Colonic mucosa (tissue), 4 donors: ENCODE measurements at regions not wholly inside any gene's neighbourhood (a gene's known extent, or its start where the extent isn't known, plus 50 kb on each side); places are given as distances from the start of the nearest gene placed in this dataset.

Source experiments
- DNase-seq: peaks from one replicate; pipeline ENCODE4 v3.0.0-alpha.2; 2020
- H3K27ac ChIP-seq: fragments of 200-600 bp; one replicate; pipeline ENCODE4 v1.8.0; 2021
- H3K27me3 ChIP-seq: fragments of 200-600 bp; one replicate; pipeline ENCODE4 v1.8.0; 2021
- H3K36me3 ChIP-seq: fragments of 200-600 bp; one replicate; pipeline ENCODE4 v1.8.0; 2021
- H3K4me1 ChIP-seq: fragments of 200-600 bp; one replicate; pipeline ENCODE4 v1.8.0; 2021; ENCODE audit warnings: mild to moderate bottlenecking
- H3K4me3 ChIP-seq: fragments of 200-600 bp; one replicate; pipeline ENCODE4 v1.8.0; 2021
- H3K9ac ChIP-seq, 2 donors: one replicate each; pipeline ENCODE4 v1.7.0; 2013; ENCODE audit warnings: control low read depth in 2 of 2, low read depth in 2 of 2, low read length in 2 of 2
- H3K9me3 ChIP-seq: fragments of 200-600 bp; one replicate; pipeline ENCODE4 v1.8.0; 2021
- intact Hi-C: fragments of 100-400 bp; cut with DNase I; formaldehyde crosslinking; loops from one replicate; pipeline ENCODE4 v1.14.1; 2022
- TF ChIP-seq, protein P1 (sequence below): fragments of 200-600 bp; IDR thresholded peaks from one replicate; pipeline ENCODE4 v1.8.0; 2022; ENCODE audit warnings: antibody characterized with exemption, mild to moderate bottlenecking
- donor health status: healthy.
- donor health status: DM: no; HTN: no; CAD: no.
- donor health status: DM: no; HTN: no; CAD: no.

DNA sequence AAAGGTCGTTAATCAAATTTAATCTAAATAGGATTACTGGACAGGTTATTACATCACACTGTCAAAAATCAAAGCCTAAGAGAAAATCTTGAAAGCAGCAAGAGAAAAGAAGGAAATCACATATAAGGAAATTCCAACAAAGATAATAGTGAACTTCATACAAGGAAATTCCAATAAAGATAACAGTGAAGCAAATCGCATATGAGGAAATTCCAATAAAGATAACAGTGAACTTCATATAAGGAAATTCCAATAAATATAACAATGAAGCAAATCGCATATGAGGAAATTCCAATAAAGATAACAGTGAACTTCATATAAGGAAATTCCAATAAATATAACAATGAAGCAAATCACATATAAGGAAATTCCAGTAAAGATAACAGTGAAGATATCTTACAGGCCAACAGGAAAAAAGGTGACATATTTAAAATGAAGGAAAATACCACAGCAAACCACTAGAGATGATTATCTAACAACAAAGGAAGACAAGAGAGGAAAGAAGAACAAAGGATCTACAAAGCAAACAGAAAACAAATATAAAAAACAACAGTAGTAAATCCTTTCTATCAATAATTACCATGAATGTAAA is 787.7 kb downstream of the CCDC85A start:
- Histone ChIP-seq H3K27ac (no peak overlapping the region), H3K9ac (no peak overlapping the region), H3K36me3 (no peaks in the 10 kb centered on the region), H3K27me3 (no peaks in the 10 kb centered on the region), H3K4me1 (no peaks in the 10 kb centered on the region), H3K9me3 (no peaks in the 10 kb centered on the region), H3K4me3 (no peak overlapping the region)
- TF ChIP-seq, protein P1, sequence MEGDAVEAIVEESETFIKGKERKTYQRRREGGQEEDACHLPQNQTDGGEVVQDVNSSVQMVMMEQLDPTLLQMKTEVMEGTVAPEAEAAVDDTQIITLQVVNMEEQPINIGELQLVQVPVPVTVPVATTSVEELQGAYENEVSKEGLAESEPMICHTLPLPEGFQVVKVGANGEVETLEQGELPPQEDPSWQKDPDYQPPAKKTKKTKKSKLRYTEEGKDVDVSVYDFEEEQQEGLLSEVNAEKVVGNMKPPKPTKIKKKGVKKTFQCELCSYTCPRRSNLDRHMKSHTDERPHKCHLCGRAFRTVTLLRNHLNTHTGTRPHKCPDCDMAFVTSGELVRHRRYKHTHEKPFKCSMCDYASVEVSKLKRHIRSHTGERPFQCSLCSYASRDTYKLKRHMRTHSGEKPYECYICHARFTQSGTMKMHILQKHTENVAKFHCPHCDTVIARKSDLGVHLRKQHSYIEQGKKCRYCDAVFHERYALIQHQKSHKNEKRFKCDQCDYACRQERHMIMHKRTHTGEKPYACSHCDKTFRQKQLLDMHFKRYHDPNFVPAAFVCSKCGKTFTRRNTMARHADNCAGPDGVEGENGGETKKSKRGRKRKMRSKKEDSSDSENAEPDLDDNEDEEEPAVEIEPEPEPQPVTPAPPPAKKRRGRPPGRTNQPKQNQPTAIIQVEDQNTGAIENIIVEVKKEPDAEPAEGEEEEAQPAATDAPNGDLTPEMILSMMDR: no peak
- intact Hi-C loops: no loop called here
- DNase-seq: no peak

DNA sequence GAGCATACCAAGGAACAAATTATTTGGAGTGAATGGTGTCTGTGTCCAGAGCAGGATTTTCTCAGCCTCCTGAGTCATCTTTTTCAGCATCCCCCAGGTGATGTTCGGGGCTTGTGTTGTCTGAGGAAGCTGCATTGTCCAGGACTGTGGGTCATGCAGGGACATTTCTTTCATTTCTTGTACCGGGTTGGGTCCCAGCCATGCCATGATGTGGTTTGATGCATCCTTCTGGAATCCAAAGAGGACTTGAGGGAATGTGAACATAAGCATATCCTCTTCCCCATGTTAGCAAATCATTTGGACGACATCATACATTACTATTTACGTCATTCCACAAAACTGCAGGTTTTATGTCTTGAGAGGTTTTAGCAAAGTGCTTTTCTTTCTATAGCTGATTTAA is 797.8 kb downstream of the CCDC85A start:
- Histone ChIP-seq H3K9ac (no peak overlapping the region), H3K9me3 (no peaks in the 10 kb centered on the region), H3K4me1 (no peaks in the 10 kb centered on the region), H3K27ac (no peak overlapping the region), H3K4me3 (no peak overlapping the region), H3K27me3 (no peaks in the 10 kb centered on the region), H3K36me3 (no peaks in the 10 kb centered on the region)
- no peak for DNase-seq
- TF ChIP-seq, protein P1: no peak
- intact Hi-C loops: no loop called here

DNA sequence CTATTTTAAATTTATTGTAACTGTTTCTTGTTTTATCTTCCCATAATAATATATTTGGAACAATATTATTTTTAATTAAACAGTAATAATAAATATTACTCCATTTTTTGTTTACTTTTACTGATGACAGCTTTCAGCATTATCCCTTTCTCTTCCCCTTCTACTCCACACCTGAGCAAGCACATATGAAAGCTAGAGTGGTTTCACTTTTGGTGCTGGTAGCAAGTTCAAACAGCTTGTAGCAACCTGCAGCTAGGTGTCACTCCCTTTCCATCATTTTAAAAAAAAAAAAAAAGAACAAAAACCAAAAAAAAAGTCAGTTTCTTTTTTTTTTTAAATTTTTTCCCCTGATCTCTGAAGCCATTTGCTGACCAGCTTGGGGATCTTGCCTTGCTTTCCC is 801.8 kb downstream of the CCDC85A start:
- Histone ChIP-seq H3K36me3 (no peaks in the 10 kb centered on the region), H3K4me1 (no peaks in the 10 kb centered on the region), H3K9ac (no peak overlapping the region), H3K27ac (no peak overlapping the region), H3K9me3 (no peaks in the 10 kb centered on the region), H3K4me3 (no peak overlapping the region), H3K27me3 (no peaks in the 10 kb centered on the region)
- TF ChIP-seq, protein P1: no peak
- DNase-seq: no peak
- intact Hi-C loops: no loop called here

DNA sequence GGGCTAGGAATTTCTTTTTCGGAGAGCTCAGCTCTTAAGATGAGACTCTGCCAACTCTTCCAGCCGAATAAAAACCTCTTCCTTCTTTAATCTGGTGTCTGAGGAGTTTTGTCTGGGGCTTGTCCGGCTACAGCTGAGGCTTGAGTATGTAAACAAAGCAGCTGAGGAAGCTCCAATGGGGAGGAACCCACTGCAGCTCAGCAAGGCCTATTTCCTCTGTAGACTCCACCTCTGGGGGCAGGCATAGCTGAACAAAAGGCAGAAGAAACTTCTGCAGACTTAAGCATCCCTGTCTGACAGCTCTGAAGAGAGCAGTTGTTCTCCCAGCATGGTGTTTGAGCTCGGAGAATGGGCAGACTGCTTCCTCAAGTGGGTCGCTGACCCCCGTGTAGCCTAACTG is 838.7 kb downstream of the CCDC85A start:
- H3K4me1 ChIP-seq: no peaks in the 10 kb centered on the region
- H3K4me3 ChIP-seq: no peak overlapping the region
- no peaks in the 10 kb centered on the region for H3K9me3 ChIP-seq
- TF ChIP-seq, protein P1: no peak
- no peak overlapping the region for H3K27ac ChIP-seq
- H3K9ac ChIP-seq: no peak overlapping the region
- intact Hi-C loops: no loop called here
- H3K36me3 ChIP-seq: no peaks in the 10 kb centered on the region
- H3K27me3 ChIP-seq: no peaks in the 10 kb centered on the region
- DNase-seq: no peak

DNA sequence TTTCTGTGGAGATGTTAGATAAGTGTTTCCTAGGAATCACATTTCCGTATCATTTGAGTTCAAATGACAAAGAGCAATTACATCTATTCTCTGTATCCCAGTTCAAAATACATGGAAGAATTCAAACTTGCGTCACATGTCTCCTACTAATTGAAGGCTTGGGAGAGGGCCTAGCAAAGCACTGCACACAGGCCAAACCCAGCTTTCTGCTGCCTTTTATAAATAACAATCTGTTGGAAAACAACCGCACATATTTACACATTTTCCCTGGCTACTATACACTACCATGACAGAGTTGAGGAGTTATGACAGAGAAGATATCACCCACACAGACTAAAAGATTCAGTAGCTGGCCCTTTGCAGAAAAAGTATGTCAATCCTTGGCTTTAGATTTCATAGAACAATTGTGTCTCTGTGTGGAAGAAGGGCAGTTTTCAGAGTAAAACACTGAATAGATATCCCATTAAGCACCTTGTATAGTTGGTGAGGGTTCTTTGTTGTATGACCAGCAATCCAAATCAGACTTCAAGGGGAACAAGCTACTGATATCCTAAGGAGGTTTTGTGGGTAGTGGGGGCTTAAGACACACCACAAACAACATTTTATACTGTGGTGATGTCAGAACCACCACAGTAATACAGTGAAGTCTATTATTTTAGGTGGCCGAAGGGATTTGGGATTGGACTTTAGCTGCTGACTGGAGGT is 861.3 kb downstream of the CCDC85A start:
- no peak overlapping the region for H3K27ac ChIP-seq
- no peak for DNase-seq
- H3K9ac ChIP-seq: no peak overlapping the region
- no peaks in the 10 kb centered on the region for H3K9me3 ChIP-seq
- TF ChIP-seq, protein P1: no peak
- no peaks in the 10 kb centered on the region for H3K4me1 ChIP-seq
- intact Hi-C loops: no loop called here
- no peak overlapping the region for H3K4me3 ChIP-seq
- no peaks in the 10 kb centered on the region for H3K36me3 ChIP-seq
- H3K27me3 ChIP-seq: no peaks in the 10 kb centered on the region
